ENCODE measurements at regions not wholly inside any gene's neighbourhood (a gene's known extent, or its start where the extent isn't known, plus 50 kb on each side); places are given as distances from the start of the nearest gene placed in this dataset.

DNA sequence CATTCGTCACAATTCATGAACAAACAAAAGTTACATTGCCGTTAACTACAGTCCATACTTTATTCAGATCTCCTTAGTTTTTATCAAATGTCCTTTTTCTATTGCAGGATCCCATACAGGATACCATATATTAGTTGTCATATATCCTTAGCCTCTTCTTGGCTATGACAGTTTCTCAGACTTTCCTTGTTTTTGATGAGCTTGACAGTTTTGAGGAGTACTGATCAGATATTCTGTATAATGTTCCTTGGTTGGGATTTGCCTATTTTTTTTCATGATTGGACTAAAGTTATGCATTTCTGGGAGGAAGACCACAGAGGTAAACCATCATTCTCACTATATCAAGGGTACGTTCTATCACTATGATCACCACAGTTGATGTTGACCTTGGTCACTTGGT, 1627.4 kb upstream of the C9orf72 start:
- Histone ChIP-seq H3K27ac (ENCODE audit: control insufficient read depth, insufficient read depth, low read length) (no peak overlapping the region), H3K79me2 (ENCODE audit: control insufficient read depth, insufficient read depth, low read length) (no peaks in the 10 kb centered on the region), H2AFZ (ENCODE audit: control insufficient read depth, low read length) (no peak overlapping the region), H3K9me1 (ENCODE audit: control insufficient read depth, extremely low read depth, insufficient read depth, low read length) (no peaks in the 10 kb centered on the region), H3K4me3 (ENCODE audit: control insufficient read depth in 2 of 3, extremely low read depth in 1 of 3, insufficient read depth in 2 of 3, low read depth in 1 of 3, low read length in 3 of 3) (no peak overlapping the region), H3K27me3 (ENCODE audit: control insufficient read depth, extremely low read depth, insufficient read depth, low read length) (no peaks in the 10 kb centered on the region), H3K4me2 (ENCODE audit: control insufficient read depth, extremely low read depth, insufficient read depth, low read depth, low read length) (no peak overlapping the region), H4K20me1 (ENCODE audit: control insufficient read depth, extremely low read depth, insufficient read depth, low read length) (no peaks in the 10 kb centered on the region), H3K9ac (ENCODE audit: control insufficient read depth, extremely low read depth, insufficient read depth, low read length) (no peak overlapping the region), H3K36me3 (ENCODE audit: control insufficient read depth in 2 of 2, extremely low read depth in 1 of 2, insufficient read depth in 2 of 2, low read length in 2 of 2) (no peaks in the 10 kb centered on the region), H3K4me1 (ENCODE audit: control insufficient read depth, extremely low read depth, insufficient read depth, low read length) (no peaks in the 10 kb centered on the region), H3K9me3 (ENCODE audit: control insufficient read depth, low read depth, low read length) (no peaks in the 10 kb centered on the region)
- TF ChIP-seq, protein P1, sequence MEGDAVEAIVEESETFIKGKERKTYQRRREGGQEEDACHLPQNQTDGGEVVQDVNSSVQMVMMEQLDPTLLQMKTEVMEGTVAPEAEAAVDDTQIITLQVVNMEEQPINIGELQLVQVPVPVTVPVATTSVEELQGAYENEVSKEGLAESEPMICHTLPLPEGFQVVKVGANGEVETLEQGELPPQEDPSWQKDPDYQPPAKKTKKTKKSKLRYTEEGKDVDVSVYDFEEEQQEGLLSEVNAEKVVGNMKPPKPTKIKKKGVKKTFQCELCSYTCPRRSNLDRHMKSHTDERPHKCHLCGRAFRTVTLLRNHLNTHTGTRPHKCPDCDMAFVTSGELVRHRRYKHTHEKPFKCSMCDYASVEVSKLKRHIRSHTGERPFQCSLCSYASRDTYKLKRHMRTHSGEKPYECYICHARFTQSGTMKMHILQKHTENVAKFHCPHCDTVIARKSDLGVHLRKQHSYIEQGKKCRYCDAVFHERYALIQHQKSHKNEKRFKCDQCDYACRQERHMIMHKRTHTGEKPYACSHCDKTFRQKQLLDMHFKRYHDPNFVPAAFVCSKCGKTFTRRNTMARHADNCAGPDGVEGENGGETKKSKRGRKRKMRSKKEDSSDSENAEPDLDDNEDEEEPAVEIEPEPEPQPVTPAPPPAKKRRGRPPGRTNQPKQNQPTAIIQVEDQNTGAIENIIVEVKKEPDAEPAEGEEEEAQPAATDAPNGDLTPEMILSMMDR (optimal IDR thresholded peaks at IDR 0.05 in 1 of 3, IDR thresholded peaks at IDR 0.05 in 1 of 3, conservative IDR thresholded peaks at IDR 0.05 in 1 of 3; ENCODE audit: extremely low read depth in 1 of 3, insufficient read depth in 2 of 3, low read length in 3 of 3): no peak
- TF ChIP-seq EZH2 (IDR thresholded peaks at IDR 0.05; ENCODE audit: low read length): no peak
- no peak for FAIRE-seq
- no peak for DNase-seq (ENCODE audit: low read depth, low spot score)
- dilution Hi-C loops (cut with MboI; ENCODE audit: extremely low pct_ligation_motif_present, low sequenced_read_pairs): no loop called here

DNA sequence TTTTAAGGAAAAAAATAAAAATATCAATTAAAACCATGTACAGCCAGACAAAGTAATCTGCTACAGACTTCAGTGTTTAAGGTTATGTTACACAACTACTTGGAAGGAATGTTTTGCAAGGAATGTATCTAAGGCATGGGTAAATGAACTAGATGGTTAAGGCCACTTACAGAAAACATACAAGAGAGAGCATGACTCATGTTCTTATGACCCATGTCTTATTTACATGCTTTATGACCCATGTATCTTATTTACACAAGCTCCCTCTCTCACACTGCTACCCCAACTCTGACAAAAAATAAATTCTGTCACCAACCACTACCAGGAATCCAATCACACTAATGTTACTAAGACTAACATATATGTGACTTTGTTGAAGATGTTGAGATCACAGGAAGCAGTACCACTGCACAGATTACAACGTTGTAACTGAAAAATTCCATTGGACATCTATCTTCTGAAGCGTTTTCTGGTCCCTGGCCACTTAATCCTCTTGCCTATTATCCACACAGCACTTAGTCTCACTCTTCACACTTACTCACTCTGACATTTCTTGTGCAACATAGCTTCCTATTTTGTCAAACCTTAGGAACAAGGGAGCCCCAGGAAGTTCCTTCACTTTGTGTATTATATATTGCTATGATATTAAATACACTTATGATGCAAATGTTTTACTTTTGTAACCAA, 1630.1 kb upstream of the C9orf72 start:
- H4K20me1 ChIP-seq (ENCODE audit: control insufficient read depth, extremely low read depth, insufficient read depth, low read length): no peaks in the 10 kb centered on the region
- dilution Hi-C loops (cut with MboI; ENCODE audit: extremely low pct_ligation_motif_present, low sequenced_read_pairs): no loop called here
- no peak overlapping the region for H3K4me2 ChIP-seq (ENCODE audit: control insufficient read depth, extremely low read depth, insufficient read depth, low read depth, low read length)
- FAIRE-seq (no peak), DNase-seq (ENCODE audit: low read depth, low spot score) (no peak)
- no peak overlapping the region for H3K4me3 ChIP-seq (ENCODE audit: control insufficient read depth in 2 of 3, extremely low read depth in 1 of 3, insufficient read depth in 2 of 3, low read depth in 1 of 3, low read length in 3 of 3)
- no peak overlapping the region for H3K9ac ChIP-seq (ENCODE audit: control insufficient read depth, extremely low read depth, insufficient read depth, low read length)
- no peaks in the 10 kb centered on the region for H3K27me3 ChIP-seq (ENCODE audit: control insufficient read depth, extremely low read depth, insufficient read depth, low read length)
- no peaks in the 10 kb centered on the region for H3K79me2 ChIP-seq (ENCODE audit: control insufficient read depth, insufficient read depth, low read length)
- H3K27ac ChIP-seq (ENCODE audit: control insufficient read depth, insufficient read depth, low read length): no peak overlapping the region
- H2AFZ ChIP-seq (ENCODE audit: control insufficient read depth, low read length): no peak overlapping the region
- TF ChIP-seq, protein P1 (optimal IDR thresholded peaks at IDR 0.05 in 1 of 3, IDR thresholded peaks at IDR 0.05 in 1 of 3, conservative IDR thresholded peaks at IDR 0.05 in 1 of 3; ENCODE audit: extremely low read depth in 1 of 3, insufficient read depth in 2 of 3, low read length in 3 of 3): no peak
- TF ChIP-seq EZH2 (IDR thresholded peaks at IDR 0.05; ENCODE audit: low read length): no peak
- H3K9me3 ChIP-seq (ENCODE audit: control insufficient read depth, low read depth, low read length): no peaks in the 10 kb centered on the region
- H3K9me1 ChIP-seq (ENCODE audit: control insufficient read depth, extremely low read depth, insufficient read depth, low read length): no peaks in the 10 kb centered on the region
- H3K36me3 ChIP-seq (ENCODE audit: control insufficient read depth in 2 of 2, extremely low read depth in 1 of 2, insufficient read depth in 2 of 2, low read length in 2 of 2): no peaks in the 10 kb centered on the region
- no peaks in the 10 kb centered on the region for H3K4me1 ChIP-seq (ENCODE audit: control insufficient read depth, extremely low read depth, insufficient read depth, low read length)

Data from keratinocyte (primary cell).